ENCODE measurements at regions not wholly inside any gene's neighbourhood (a gene's known extent, or its start where the extent isn't known, plus 50 kb on each side); places are given as distances from the start of the nearest gene placed in this dataset.

GRCh38 chr9:108325406-108325805 lies 530.4 kb downstream of the ACTL7B start:
- no peak for TF ChIP-seq POLR2A (IDR thresholded peaks at IDR 0.05; ENCODE audit: low read length)
- no peak for TF ChIP-seq GATA1 (IDR thresholded peaks at IDR 0.05; ENCODE audit: low read depth, low read length)

All from erythroblast (primary cell).